RWPE2 (cell line): ENCODE measurements at regions not wholly inside any gene's neighbourhood (a gene's known extent, or its start where the extent isn't known, plus 50 kb on each side); places are given as distances from the start of the nearest gene placed in this dataset.

Experiments
- ATAC-seq: fragments of 200-7000 bp; cut with Tn5 transposase; 3 replicates; pipeline ENCODE4 v1.9.1; 2021; ENCODE audit warnings: low read depth
- DNase-seq: peaks from one replicate; pipeline ENCODE4 v3.0.0-alpha.2; 2020; ENCODE audit warnings: low spot score
- H3K27ac ChIP-seq: fragments of 450-650 bp; 2 replicates; pipeline ENCODE4 v1.5.1; 2017; ENCODE audit warnings: mild to moderate bottlenecking; ENCODE audit not compliant: poor library complexity, severe bottlenecking
- H3K27me3 ChIP-seq: fragments of 250-450 bp; sonication (Bioruptor Pico); 2 replicates; pipeline ENCODE4 v1.5.1; 2021; ENCODE audit warnings: mild to moderate bottlenecking, moderate library complexity; ENCODE audit not compliant: insufficient read depth, poor library complexity, severe bottlenecking
- H3K36me3 ChIP-seq: fragments of 250-450 bp; sonication (Bioruptor Pico); 2 replicates; pipeline ENCODE4 v1.5.1; 2020; ENCODE audit warnings: low read depth, mild to moderate bottlenecking, moderate library complexity
- H3K4me1 ChIP-seq: fragments of 250-450 bp; sonication (Bioruptor Pico); 2 replicates; pipeline ENCODE4 v1.5.1; 2021; ENCODE audit warnings: mild to moderate bottlenecking, moderate library complexity; ENCODE audit not compliant: insufficient read depth, poor library complexity, severe bottlenecking
- H3K4me3 ChIP-seq: fragments of 250-450 bp; sonication (Bioruptor Pico); 2 replicates; pipeline ENCODE4 v1.5.1; 2021; ENCODE audit warnings: mild to moderate bottlenecking, moderate library complexity; ENCODE audit not compliant: severe bottlenecking
- H3K9me3 ChIP-seq: fragments of 250-450 bp; sonication (Bioruptor Pico); 2 replicates; pipeline ENCODE4 v1.5.1; 2021; ENCODE audit warnings: mild to moderate bottlenecking, moderate library complexity; ENCODE audit not compliant: severe bottlenecking
- CTCF ChIP-seq: fragments of 450-650 bp; IDR thresholded peaks from one replicate; pipeline ENCODE4 v1.5.1; 2017; ENCODE audit warnings: mild to moderate bottlenecking, moderate library complexity; ENCODE audit not compliant: poor library complexity, severe bottlenecking

GRCh38 chr10:117925369-117925768, 121.4 kb downstream of the RAB11FIP2 start:
- H3K9me3 ChIP-seq: no peaks in the 10 kb centered on the region
- no peak overlapping the region for H3K27ac ChIP-seq
- no peak overlapping the region for H3K4me3 ChIP-seq
- TF ChIP-seq CTCF: no peak
- peaks cover 2% of the 10 kb centered on the region for H3K27me3 ChIP-seq
- no peaks in the 10 kb centered on the region for H3K4me1 ChIP-seq
- DNase-seq: no peak
- H3K36me3 ChIP-seq: no peaks in the 10 kb centered on the region
- no peak for ATAC-seq

DNA sequence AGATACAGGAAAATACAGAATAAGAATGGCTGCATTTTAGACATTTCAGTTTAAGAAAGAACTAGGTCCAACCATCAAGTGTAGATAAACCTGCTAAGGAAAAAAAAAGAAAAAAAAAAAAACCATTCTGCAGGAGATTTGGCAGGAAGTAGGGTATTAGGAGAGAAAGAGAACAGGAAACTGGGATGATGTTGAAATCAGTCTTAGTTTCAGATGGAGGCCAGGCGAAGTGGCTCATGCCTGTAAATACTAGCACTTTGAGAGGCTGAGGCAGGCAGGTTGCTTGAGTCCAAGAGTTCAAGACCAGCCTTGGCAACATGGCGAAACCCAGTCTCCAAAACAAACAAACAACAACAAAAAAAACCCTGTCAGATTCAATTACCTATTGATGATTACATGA, 120.2 kb downstream of the RAB11FIP2 start:
- no peak for ATAC-seq
- TF ChIP-seq CTCF: no peak

DNA sequence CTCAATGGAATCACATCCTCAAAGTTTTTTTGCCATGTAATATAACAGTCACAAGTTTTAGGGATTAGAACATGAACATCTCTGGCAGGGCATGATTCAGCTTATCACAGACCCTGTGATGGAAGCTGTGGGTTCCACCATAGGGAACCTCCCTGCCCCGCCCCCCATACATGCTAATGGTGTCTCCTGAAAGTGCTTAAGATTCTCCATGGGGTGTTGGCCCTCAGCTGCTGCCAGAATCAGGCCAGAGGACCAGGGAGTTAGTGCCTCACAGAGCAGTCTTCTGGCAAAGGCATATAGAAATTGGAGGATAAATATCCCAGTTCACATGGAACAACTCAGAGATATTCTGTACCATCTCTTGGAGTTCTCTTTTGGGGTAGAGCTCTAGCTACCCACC, 119.4 kb downstream of the RAB11FIP2 start:
- no peak for TF ChIP-seq CTCF
- no peak for ATAC-seq
- no peak overlapping the region for H3K4me3 ChIP-seq

More for the DNA sequence above, 120.2 kb downstream of the RAB11FIP2 start:
- Histone ChIP-seq H3K4me3 (no peak overlapping the region), H3K36me3 (no peaks in the 10 kb centered on the region), H3K4me1 (no peaks in the 10 kb centered on the region), H3K27ac (no peak overlapping the region), H3K9me3 (no peaks in the 10 kb centered on the region), H3K27me3 (peaks cover 2% of the 10 kb centered on the region)
- DNase-seq: no peak

GRCh38 chr10:117927871-117928270, 118.9 kb downstream of the RAB11FIP2 start:
- Histone ChIP-seq H3K4me1 (no peaks in the 10 kb centered on the region), H3K4me3 (no peak overlapping the region), H3K27me3 (no peaks in the 10 kb centered on the region), H3K9me3 (no peaks in the 10 kb centered on the region), H3K27ac (no peak overlapping the region), H3K36me3 (no peaks in the 10 kb centered on the region)
- TF ChIP-seq CTCF: no peak
- ATAC-seq (no peak), DNase-seq (no peak)

More for the DNA sequence above, 119.4 kb downstream of the RAB11FIP2 start:
- Histone ChIP-seq H3K36me3 (no peaks in the 10 kb centered on the region), H3K9me3 (no peaks in the 10 kb centered on the region), H3K27ac (no peak overlapping the region), H3K4me1 (no peaks in the 10 kb centered on the region), H3K27me3 (no peaks in the 10 kb centered on the region)
- DNase-seq: no peak

DNA sequence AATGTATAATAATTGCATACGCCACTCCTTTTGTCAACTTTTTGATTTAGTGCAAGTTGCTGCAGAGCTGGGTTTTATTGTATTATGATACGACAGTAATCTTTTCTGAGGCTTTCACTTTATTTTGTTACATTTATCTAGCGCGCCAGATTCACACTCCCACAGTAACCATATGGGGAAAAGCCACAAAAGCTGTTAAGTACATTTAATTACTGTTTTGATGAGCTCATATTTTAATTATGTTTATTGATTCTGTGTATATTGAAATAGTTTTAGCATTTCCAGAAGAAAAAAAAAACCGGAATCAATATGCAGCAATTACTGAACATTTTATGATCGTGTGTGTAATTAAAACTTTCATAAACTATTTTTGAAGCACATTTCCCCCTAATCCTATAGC, 118.5 kb downstream of the RAB11FIP2 start:
- H3K4me1 ChIP-seq: no peaks in the 10 kb centered on the region
- ATAC-seq (no peak), DNase-seq (no peak)
- H3K27ac ChIP-seq: no peak overlapping the region
- H3K27me3 ChIP-seq: no peaks in the 10 kb centered on the region
- no peak overlapping the region for H3K4me3 ChIP-seq
- H3K36me3 ChIP-seq: no peaks in the 10 kb centered on the region
- no peak for TF ChIP-seq CTCF
- H3K9me3 ChIP-seq: no peaks in the 10 kb centered on the region
